Peyer's patch (tissue), 4 donors: ENCODE measurements at regions not wholly inside any gene's neighbourhood (a gene's known extent, or its start where the extent isn't known, plus 50 kb on each side); places are given as distances from the start of the nearest gene placed in this dataset.

Experiments
- CTCF ChIP-seq, 6 experiments: fragments of 450-650 bp in 4 of 6; fragments of 200-600 bp in 2 of 6; sonication (generic) in 1 of 6; IDR thresholded peaks; one replicate each; pipeline ENCODE4 v1.5.1; 2017 to 2019; ENCODE audit warnings: antibody characterized with exemption in 6 of 6, mild to moderate bottlenecking in 3 of 6, moderate library complexity in 1 of 6
- POLR2A ChIP-seq, 2 donors: fragments of 450-650 bp; IDR thresholded peaks; one replicate each; pipeline ENCODE4 v1.5.1; 2017; ENCODE audit warnings: antibody characterized with exemption in 2 of 2, mild to moderate bottlenecking in 2 of 2, moderate library complexity in 2 of 2

GRCh38 chr1:30405081-30405480 lies 318.3 kb downstream of the MATN1 start:
- no peak for TF ChIP-seq POLR2A (IDR thresholded peaks at IDR 0.05)
- no peak for TF ChIP-seq CTCF (IDR thresholded peaks at IDR 0.05)
